ENCODE measurements at regions not wholly inside any gene's neighbourhood (a gene's known extent, or its start where the extent isn't known, plus 50 kb on each side); places are given as distances from the start of the nearest gene placed in this dataset.

DNA sequence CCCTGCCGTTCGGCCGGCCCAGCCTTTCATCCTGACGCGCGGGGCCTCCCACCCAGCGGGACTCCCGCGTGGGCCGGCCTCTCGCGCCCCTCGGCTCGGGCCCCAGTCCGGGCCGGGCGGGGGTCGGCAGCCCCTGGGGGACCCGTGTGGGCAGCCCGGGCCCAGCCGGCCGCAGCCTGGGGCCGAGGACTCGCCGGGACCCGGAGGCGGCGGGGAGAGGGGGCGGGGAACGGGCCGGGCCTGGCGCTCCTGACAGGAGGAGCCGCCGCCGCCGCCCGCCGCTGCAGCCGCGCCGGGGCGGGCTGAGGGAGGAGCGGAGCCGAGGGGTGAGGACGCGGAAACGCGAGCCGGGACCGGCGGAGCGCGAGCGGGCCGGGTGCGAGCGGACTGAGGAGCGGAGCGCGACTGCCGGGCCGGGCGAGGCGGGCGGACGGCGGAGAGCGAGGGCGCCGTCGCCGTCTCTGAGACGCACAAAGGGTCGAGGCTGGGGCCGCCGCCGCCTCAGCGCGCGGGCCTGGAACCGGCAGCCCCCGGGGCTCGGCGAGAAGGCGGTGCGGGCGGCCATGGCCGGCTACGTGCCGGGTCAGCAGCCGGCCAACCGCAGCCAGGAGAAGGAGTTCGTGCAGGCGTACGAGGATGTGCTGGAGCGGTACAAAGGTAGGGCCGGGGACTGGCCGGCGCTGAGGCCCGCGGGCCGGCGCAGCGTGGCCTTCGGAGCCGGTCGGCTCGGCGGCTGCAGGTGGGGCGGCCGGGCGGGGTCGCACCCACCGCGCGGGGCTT is 79.1 kb downstream of the NDUFS5 start:
- H3K9me3 ChIP-seq (ENCODE audit: low read depth, low read length) = no peaks in the 10 kb centered on the region
- H3K27me3 ChIP-seq (ENCODE audit: insufficient read depth, low read length) = peaks cover 4% of the 10 kb centered on the region
- peak overlapping the region; percentile 56 for H3K4me3 ChIP-seq (ENCODE audit: low read length)
- peaks cover 47% of the 10 kb centered on the region for H3K4me1 ChIP-seq (ENCODE audit: insufficient read depth, low read length)

DNA sequence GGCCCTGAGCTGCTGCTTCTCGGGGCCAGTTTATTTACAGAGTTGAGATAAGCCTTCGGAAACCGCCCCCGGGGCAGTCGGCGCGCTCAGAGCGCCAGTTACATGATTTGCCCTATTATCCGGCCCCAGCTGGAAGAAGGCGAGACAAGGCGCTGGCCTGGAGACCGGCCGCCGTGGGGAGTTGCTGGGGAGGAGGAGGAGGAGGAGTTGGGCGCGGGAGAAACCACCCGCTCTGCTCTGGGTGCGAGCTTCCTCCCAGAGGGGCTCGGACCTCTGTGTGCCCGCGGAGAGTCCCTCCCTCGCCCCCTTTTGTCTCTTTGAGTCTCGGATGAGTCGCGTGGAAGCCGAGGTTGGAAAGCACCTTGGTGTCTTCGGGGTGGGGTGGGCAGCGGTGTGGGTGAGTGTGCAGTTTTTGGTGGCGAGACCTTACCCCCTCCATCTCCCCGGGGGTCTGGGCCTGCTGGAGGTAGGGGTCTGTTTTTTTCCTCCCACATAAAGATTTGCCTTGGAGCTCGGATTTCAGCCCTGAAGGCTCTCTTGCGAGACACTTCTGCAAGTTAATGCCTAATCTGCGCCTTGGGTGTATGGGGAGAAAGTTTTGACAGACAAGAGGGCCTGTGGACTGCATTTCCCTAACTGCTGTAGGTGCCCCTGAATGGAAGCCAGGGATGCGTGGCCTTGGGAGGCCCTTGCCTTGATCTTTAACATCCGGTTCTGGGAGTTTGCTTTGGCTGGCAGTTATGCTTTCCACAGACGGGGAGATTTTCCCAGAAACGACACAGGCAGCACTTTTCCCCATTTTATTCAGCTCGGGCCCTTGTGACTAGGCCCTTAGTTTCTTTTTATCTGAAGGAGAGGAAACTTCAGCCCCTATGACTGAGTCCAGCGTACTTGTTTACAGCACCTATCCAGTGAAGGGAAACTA is 80.0 kb downstream of the NDUFS5 start:
- H3K4me1 ChIP-seq (ENCODE audit: insufficient read depth, low read length) = peaks cover 47% of the 10 kb centered on the region
- no peaks in the 10 kb centered on the region for H3K9me3 ChIP-seq (ENCODE audit: low read depth, low read length)
- H3K27me3 ChIP-seq (ENCODE audit: insufficient read depth, low read length) = peaks cover 4% of the 10 kb centered on the region
- H3K4me3 ChIP-seq (ENCODE audit: low read length) = peak overlapping the region; percentile 56

- Histone ChIP-seq H3K27me3 (ENCODE audit: insufficient read depth, low read length) (peaks cover 4% of the 10 kb centered on the region), H3K4me1 (ENCODE audit: insufficient read depth, low read length) (peaks cover 47% of the 10 kb centered on the region), H3K9me3 (ENCODE audit: low read depth, low read length) (no peaks in the 10 kb centered on the region), H3K4me3 (ENCODE audit: low read length) (no peak overlapping the region)
These were observed 80.7 kb downstream of the NDUFS5 start for GRCh38 chr1:39106801-39107327.

GRCh38 chr1:39107341-39108290 is 81.5 kb downstream of the NDUFS5 start:
- H3K4me1 ChIP-seq (ENCODE audit: insufficient read depth, low read length) = peaks cover 39% of the 10 kb centered on the region
- peaks cover 4% of the 10 kb centered on the region for H3K27me3 ChIP-seq (ENCODE audit: insufficient read depth, low read length)
- H3K4me3 ChIP-seq (ENCODE audit: low read length) = no peak overlapping the region
- no peaks in the 10 kb centered on the region for H3K9me3 ChIP-seq (ENCODE audit: low read depth, low read length)

DNA sequence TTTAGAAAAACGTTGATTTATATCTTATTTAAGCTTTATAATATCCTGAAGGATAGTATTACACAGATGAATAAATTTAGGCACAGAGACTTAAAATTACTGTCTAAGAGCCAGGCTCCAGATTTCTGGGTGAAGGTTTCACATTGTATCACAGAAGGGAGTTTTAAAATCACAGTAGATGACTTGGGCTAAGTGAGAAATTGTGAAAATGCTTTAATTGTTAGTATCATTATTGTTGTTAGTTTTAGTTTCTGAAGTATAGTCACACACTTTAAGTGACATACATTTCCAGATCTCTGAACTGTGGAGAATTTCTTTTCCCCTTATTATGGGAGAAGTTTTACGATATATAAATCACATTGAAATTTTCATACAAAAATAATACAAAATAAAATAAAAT is 83.5 kb downstream of the NDUFS5 start:
- Histone ChIP-seq H3K27me3 (ENCODE audit: insufficient read depth, low read length) (peaks cover 4% of the 10 kb centered on the region), H3K4me3 (ENCODE audit: low read length) (no peak overlapping the region), H3K9me3 (ENCODE audit: low read depth, low read length) (no peaks in the 10 kb centered on the region), H3K4me1 (ENCODE audit: insufficient read depth, low read length) (peaks cover 19% of the 10 kb centered on the region)

DNA sequence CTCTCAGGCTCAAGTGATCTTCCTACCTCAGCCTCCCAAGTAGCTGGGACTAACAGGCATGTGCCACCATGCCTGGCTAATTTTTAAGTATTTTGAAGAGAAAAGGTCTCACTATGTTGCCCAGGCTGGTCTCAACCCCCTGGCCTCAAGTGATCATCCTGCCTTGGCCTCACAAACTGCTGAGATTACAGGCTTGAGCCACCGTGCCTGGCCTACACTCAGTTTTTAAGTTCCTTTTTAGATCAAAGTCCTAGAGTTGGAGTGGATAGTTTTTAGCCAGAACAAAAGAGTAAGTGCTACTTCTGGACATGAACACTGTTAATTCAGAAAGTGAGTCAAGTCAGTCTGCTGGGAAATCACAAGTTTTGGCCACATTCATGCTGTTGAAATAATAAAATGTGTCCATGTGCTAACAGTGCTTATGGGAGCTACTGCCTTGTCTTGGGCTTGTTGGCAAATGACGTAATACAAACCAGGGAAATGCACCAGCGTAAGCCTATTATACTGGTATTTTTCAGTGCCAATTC is 84.2 kb downstream of the NDUFS5 start:
- H3K9me3 ChIP-seq (ENCODE audit: low read depth, low read length) = no peaks in the 10 kb centered on the region
- peaks cover 20% of the 10 kb centered on the region for H3K4me1 ChIP-seq (ENCODE audit: insufficient read depth, low read length)
- H3K4me3 ChIP-seq (ENCODE audit: low read length) = no peak overlapping the region
- H3K27me3 ChIP-seq (ENCODE audit: insufficient read depth, low read length) = peaks cover 4% of the 10 kb centered on the region

DNA sequence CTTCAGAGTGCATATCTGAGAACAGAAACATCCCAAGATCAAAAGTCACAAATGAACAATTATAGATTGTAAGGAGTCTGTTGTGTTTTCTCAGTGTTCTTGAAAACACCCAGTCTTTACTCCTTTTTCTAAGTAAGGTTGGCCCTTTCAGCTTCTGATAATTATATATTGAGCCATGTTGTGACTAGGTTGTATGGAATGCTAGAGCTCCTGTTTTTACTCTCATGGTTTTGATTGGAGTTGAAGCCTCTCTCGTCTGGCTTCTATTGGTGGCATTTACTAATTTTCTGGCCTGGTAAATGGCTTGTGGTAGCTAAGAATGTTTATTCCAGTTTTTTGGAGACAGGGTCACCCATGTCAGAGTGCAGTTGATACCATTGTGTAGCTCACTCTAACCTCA is 84.7 kb downstream of the NDUFS5 start:
- no peaks in the 10 kb centered on the region for H3K9me3 ChIP-seq (ENCODE audit: low read depth, low read length)
- peaks cover 19% of the 10 kb centered on the region for H3K4me1 ChIP-seq (ENCODE audit: insufficient read depth, low read length)
- H3K4me3 ChIP-seq (ENCODE audit: low read length) = no peak overlapping the region
- H3K27me3 ChIP-seq (ENCODE audit: insufficient read depth, low read length) = peaks cover 4% of the 10 kb centered on the region

GRCh38 chr1:39113109-39113743 is 87.1 kb downstream of the NDUFS5 start:
- Histone ChIP-seq H3K9me3 (ENCODE audit: low read depth, low read length) (no peaks in the 10 kb centered on the region), H3K4me1 (ENCODE audit: insufficient read depth, low read length) (peaks cover 7% of the 10 kb centered on the region), H3K4me3 (ENCODE audit: low read length) (no peak overlapping the region), H3K27me3 (ENCODE audit: insufficient read depth, low read length) (no peaks in the 10 kb centered on the region)

GRCh38 chr1:39115271-39116110 is 89.0 kb upstream of the MACF1 start:
- Histone ChIP-seq H3K27me3 (ENCODE audit: insufficient read depth, low read length) (no peaks in the 10 kb centered on the region), H3K4me3 (ENCODE audit: low read length) (no peak overlapping the region), H3K9me3 (ENCODE audit: low read depth, low read length) (no peaks in the 10 kb centered on the region), H3K4me1 (ENCODE audit: insufficient read depth, low read length) (peaks cover 7% of the 10 kb centered on the region)

DNA sequence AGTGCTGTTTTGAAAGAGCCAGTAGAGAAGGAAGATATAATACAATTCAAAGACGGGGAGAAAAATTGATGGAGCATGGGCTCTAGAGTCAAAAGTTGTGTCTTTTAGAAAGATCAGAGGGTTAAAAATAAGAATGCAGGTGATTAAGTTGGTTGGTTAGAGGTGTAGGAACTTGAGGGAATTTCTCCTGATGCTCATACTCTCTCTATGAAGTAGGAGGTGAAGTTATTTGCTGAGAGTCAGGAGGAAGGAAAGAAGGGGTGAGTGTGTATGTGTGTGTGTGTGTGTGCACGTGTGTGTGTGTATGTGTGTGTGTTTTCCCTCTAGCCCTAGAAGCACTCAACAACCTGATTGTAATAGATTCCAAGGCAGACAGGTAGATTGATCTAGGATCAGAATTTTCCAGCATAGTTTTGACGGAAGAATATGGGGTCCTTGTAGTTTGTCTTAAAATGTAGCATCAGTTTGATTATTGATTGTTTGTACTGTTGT is 88.3 kb upstream of the MACF1 start:
- Histone ChIP-seq H3K27me3 (ENCODE audit: insufficient read depth, low read length) (no peaks in the 10 kb centered on the region), H3K4me1 (ENCODE audit: insufficient read depth, low read length) (peaks cover 7% of the 10 kb centered on the region), H3K4me3 (ENCODE audit: low read length) (no peak overlapping the region), H3K9me3 (ENCODE audit: low read depth, low read length) (no peaks in the 10 kb centered on the region)

DNA sequence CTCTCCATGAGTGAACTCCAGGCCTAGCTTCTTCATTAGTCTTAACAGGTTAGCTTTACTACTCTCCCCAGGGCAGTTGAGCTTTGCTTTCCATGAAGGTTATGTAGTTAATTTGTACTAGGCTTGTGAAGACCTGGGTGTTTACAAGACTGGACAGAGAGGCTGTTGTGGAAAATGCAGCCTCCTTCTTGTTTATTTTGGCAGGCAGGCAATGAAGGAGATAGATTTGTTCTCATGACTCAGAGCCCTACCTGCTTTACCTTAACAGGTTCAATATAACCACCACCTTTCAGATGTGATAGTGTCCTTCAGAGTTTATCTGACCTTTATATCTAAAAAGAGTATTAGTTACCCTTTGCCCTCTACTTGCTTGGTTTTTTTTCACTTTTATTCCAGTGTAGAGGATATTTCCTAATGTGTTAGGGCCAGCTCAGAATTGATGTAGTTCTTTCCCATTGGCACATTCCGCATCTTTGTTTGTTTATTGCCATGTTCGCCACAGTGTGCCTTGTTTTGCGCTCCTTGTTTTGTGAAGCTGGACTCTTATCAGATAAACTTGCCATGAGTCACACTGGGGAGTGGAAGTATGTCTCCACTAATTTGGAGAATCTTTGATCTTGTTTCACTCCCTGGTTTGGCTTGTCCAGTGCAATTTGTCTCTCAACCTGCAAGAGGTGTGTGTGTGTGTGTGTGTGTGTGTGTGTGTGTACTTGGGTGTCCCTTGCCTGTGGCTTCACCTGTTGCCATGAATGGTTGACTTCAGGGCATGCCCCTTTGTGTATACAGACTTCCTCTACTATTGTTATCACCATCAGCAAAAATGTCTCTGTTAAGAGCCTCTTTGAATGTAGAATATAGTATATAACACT is 87.4 kb upstream of the MACF1 start:
- Histone ChIP-seq H3K4me1 (ENCODE audit: insufficient read depth, low read length) (peaks cover 7% of the 10 kb centered on the region), H3K27me3 (ENCODE audit: insufficient read depth, low read length) (no peaks in the 10 kb centered on the region), H3K4me3 (ENCODE audit: low read length) (no peak overlapping the region), H3K9me3 (ENCODE audit: low read depth, low read length) (no peaks in the 10 kb centered on the region)

DNA sequence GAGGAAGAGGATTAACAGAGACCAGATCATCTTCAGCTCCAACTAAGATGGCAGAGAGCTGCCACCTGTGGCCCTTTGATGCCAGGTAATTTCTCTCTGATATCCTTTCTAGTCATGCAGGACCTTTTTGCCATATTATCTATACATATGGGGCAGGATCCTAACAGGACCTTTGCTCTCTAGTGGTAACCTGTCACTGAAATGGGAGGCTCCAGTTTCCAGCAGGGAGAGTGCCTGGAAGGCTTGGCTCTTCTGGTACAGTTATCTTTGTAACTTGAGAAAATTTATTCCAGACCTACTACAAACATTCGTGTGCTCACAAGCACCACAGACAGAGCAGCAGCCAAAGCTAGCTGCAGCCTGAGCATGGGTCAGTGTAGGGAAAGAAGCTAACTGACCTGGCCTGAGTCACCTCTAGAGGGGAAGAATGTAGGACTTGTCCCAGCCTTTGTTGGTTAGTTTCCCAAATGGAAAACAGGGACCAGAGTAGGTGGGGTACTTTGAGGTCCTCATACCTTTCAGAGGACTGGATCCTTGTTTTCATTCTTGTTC is 86.5 kb upstream of the MACF1 start:
- Histone ChIP-seq H3K4me1 (ENCODE audit: insufficient read depth, low read length) (peaks cover 7% of the 10 kb centered on the region), H3K9me3 (ENCODE audit: low read depth, low read length) (no peaks in the 10 kb centered on the region), H3K27me3 (ENCODE audit: insufficient read depth, low read length) (no peaks in the 10 kb centered on the region)

More for the DNA sequence above, 86.5 kb upstream of the MACF1 start:
- H3K4me3 ChIP-seq (ENCODE audit: low read length) = no peak overlapping the region

All from mononuclear cell (primary cell).